NCI-H1048 (cell line): ENCODE measurements at regions not wholly inside any gene's neighbourhood (a gene's known extent, or its start where the extent isn't known, plus 50 kb on each side); places are given as distances from the start of the nearest gene placed in this dataset.
"Not testable (repeated sequence)": the region's sequence is repeated elsewhere in the genome, so short reads cannot be mapped to it uniquely, and the experiment has no call there.

Source experiments
- DNase-seq: peaks from one replicate; lab custom pipeline; 2025; lab: John Stamatoyannopoulos, UW

- DNase-seq: no peak
Observed at GRCh38 chr11:129637473-129637872, 178.2 kb upstream of the TMEM45B start.

- no peak for DNase-seq
Observed at GRCh38 chr11:129637983-129638776, 177.5 kb upstream of the TMEM45B start.

- no peak for DNase-seq
Observed at GRCh38 chr11:129639300-129639699, 176.3 kb upstream of the TMEM45B start.

GRCh38 chr11:129640671-129641070 lies 175.0 kb upstream of the TMEM45B start:
- DNase-seq: no peak

GRCh38 chr11:129643031-129643721 lies 172.5 kb upstream of the TMEM45B start:
- no peak for DNase-seq

GRCh38 chr11:129644326-129644725 lies 171.3 kb upstream of the TMEM45B start:
- DNase-seq: no peak

GRCh38 chr11:129645943-129646342 lies 169.7 kb upstream of the TMEM45B start:
- no peak for DNase-seq

- DNase-seq: not testable (repeated sequence)
Observed at GRCh38 chr11:129650044-129650443, 165.6 kb upstream of the TMEM45B start.

- DNase-seq: no peak
Observed at GRCh38 chr11:129652835-129653234, 162.8 kb upstream of the TMEM45B start.

GRCh38 chr11:129655247-129655832 lies 160.3 kb upstream of the TMEM45B start:
- DNase-seq: no peak

- no peak for DNase-seq
Observed at GRCh38 chr11:129657866-129658525, 157.7 kb upstream of the TMEM45B start.

- DNase-seq: no peak
Observed at GRCh38 chr11:129658526-129658867, 157.2 kb upstream of the TMEM45B start.

GRCh38 chr11:129680907-129681306 lies 134.7 kb upstream of the TMEM45B start:
- DNase-seq: no peak

GRCh38 chr11:129681344-129682114 lies 134.1 kb upstream of the TMEM45B start:
- no peak for DNase-seq

- DNase-seq: no peak
Observed at GRCh38 chr11:129686269-129686668, 129.4 kb upstream of the TMEM45B start.

- DNase-seq: no peak
Observed at GRCh38 chr11:129691142-129691541, 124.5 kb upstream of the TMEM45B start.

GRCh38 chr11:129694538-129694937 lies 121.1 kb upstream of the TMEM45B start:
- no peak for DNase-seq

GRCh38 chr11:129694966-129695365 lies 120.7 kb upstream of the TMEM45B start:
- DNase-seq: no peak

- DNase-seq: no peak
Observed at GRCh38 chr11:129695571-129696308, 119.9 kb upstream of the TMEM45B start.

GRCh38 chr11:129696309-129696989 lies 119.2 kb upstream of the TMEM45B start:
- DNase-seq: no peak

- DNase-seq: no peak
Observed at GRCh38 chr11:129698212-129698611, 117.4 kb upstream of the TMEM45B start.
